B cell (primary cell): ENCODE measurements at regions not wholly inside any gene's neighbourhood (a gene's known extent, or its start where the extent isn't known, plus 50 kb on each side); places are given as distances from the start of the nearest gene placed in this dataset.

Source experiments
- CTCF ChIP-seq: fragments of 200-600 bp; IDR thresholded peaks from one replicate; pipeline ENCODE4 v1.8.0; 2022; ENCODE audit warnings: antibody characterized with exemption, mild to moderate bottlenecking
- EZH2 ChIP-seq: IDR thresholded peaks from 2 replicates; pipeline ENCODE4 v1.6.1; 2012; ENCODE audit warnings: borderline replicate concordance, low read depth, mild to moderate bottlenecking, moderate library complexity, low read length; ENCODE audit not compliant: insufficient read depth, poor library complexity, severe bottlenecking

DNA sequence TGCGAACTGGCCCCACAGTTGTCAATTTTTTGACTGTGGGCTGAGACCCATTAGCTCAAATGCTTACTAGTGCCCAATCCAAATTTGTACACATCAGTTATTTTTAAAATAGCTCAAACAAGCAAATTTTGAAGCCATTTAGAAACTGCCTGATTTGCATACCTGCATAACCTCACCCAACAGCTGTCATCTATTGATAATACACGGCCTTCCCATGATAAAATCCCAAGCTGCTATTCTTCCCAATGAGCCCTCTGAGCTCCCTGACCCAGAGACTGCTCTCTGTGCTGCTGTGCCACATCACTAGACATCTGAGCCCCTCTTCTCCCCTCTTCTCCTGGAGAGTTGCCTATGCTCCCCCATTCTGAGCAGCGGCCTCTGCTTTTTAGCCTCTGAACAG, 140.5 kb upstream of the EEF1E1 start:
- TF ChIP-seq CTCF (no peak), EZH2 (no peak)
